Erythroblast (primary cell): ENCODE measurements at regions not wholly inside any gene's neighbourhood (a gene's known extent, or its start where the extent isn't known, plus 50 kb on each side); places are given as distances from the start of the nearest gene placed in this dataset.

Experiments used
- GATA1 ChIP-seq: IDR thresholded peaks from 2 replicates; pipeline ENCODE4 v1.6.1; 2011; ENCODE audit warnings: low read depth, mild to moderate bottlenecking, control low read depth, low read length, moderate library complexity
- POLR2A ChIP-seq: IDR thresholded peaks from 2 replicates; pipeline ENCODE4 v1.6.1; 2011; ENCODE audit warnings: mild to moderate bottlenecking, low read length

DNA sequence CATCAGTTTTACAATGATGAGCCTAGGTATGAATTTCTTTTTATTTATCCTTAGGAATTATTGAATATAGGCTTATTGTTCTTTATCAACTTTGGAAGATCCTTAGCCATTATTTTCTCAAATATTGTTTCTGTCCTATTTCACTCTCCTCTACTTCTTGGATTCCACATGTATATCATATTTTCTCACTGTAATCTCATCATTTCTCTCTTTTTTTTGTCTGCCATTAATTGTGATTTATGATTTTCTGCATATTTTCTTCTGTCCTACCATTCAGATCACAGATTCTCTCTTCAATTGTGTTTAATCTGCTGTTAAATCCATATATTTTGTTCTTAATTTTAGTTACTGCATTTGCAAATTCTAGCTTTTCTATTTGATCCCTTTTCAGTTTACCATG is 139.8 kb downstream of the ARRDC3 start:
- TF ChIP-seq POLR2A: no peak
- no peak for TF ChIP-seq GATA1
